OCI-LY7 (cell line): ENCODE measurements at regions not wholly inside any gene's neighbourhood (a gene's known extent, or its start where the extent isn't known, plus 50 kb on each side); places are given as distances from the start of the nearest gene placed in this dataset.

Experiments used
- BruUV-seq: library from RNA; stranded (reverse); fragments of 400-500 nt; replicated peaks from 2 replicates; lab custom pipeline; 2021; lab: Mats Ljungman, UMichigan
- CTCF ChIA-PET: fragments of 300-600 bp; sonication (Branson Sonifier 250); formaldehyde crosslinking; loops from one replicate; lab custom pipeline; 2022; ENCODE audit warnings: antibody characterized with exemption; ENCODE audit not compliant: unreplicated experiment; lab: Charles Lee
- POLR2A ChIA-PET: fragments of 300-600 bp; sonication (Branson Sonifier 250); formaldehyde crosslinking; loops from one replicate; lab custom pipeline; 2022; ENCODE audit warnings: antibody characterized with exemption; lab: Charles Lee
- DNase-seq: peaks from one replicate; pipeline ENCODE4 v3.0.0-alpha.2; 2015; ENCODE audit warnings: low spot score
- H2AFZ ChIP-seq: fragments of 200-600 bp; sonication (generic), shearing (Covaris generic); 2 replicates; pipeline ENCODE4 v1.6.1; 2014; ENCODE audit warnings: mild to moderate bottlenecking, antibody characterized with exemption, low read length, moderate library complexity
- H3K27ac ChIP-seq: fragments of 200-600 bp; sonication (generic); 2 replicates; pipeline ENCODE4 v1.5.1; 2014; ENCODE audit warnings: mixed run types, low read depth, mild to moderate bottlenecking, moderate library complexity, low read length, inconsistent platforms; ENCODE audit not compliant: poor library complexity, severe bottlenecking
- H3K36me3 ChIP-seq: fragments of 200-600 bp; sonication (generic); 2 replicates; pipeline ENCODE4 v1.6.1; 2014; ENCODE audit warnings: mild to moderate bottlenecking, antibody characterized with exemption, low read length, moderate library complexity, mixed read lengths; ENCODE audit not compliant: insufficient read depth
- H3K4me1 ChIP-seq: fragments of 200-600 bp; sonication (generic); 2 replicates; pipeline ENCODE4 v1.5.1; 2014; ENCODE audit warnings: mild to moderate bottlenecking, low read length; ENCODE audit not compliant: insufficient read depth, poor library complexity, severe bottlenecking
- H3K4me2 ChIP-seq: fragments of 200-600 bp; sonication (generic); 2 replicates; pipeline ENCODE4 v1.6.1; 2014; ENCODE audit warnings: mild to moderate bottlenecking, low read length
- H3K4me3 ChIP-seq: fragments of 200-600 bp; sonication (generic); 2 replicates; pipeline ENCODE4 v1.5.1; 2014; ENCODE audit warnings: mild to moderate bottlenecking, low read depth, low read length; ENCODE audit not compliant: poor library complexity, severe bottlenecking
- H3K79me2 ChIP-seq: fragments of 200-600 bp; sonication (generic); 2 replicates; pipeline ENCODE4 v1.6.1; 2016; ENCODE audit warnings: low read depth, mild to moderate bottlenecking, low read length, moderate library complexity, mixed read lengths; ENCODE audit not compliant: insufficient read depth
- H3K9me2 ChIP-seq: fragments of 200-600 bp; sonication (generic); 2 replicates; pipeline ENCODE4 v1.6.1; 2016; ENCODE audit warnings: mild to moderate bottlenecking, low read length, mixed read lengths; ENCODE audit not compliant: insufficient read depth
- H3K9me3 ChIP-seq: fragments of 200-600 bp; sonication (generic); 2 replicates; pipeline ENCODE4 v1.6.1; 2014; ENCODE audit warnings: mild to moderate bottlenecking, mixed run types, low read length, mixed read lengths
- H4K20me1 ChIP-seq: fragments of 200-600 bp; sonication (generic); 2 replicates; pipeline ENCODE4 v1.6.1; 2014; ENCODE audit warnings: mild to moderate bottlenecking, antibody characterized with exemption, low read length, moderate library complexity, mixed read lengths; ENCODE audit not compliant: insufficient read depth
- EZH2phosphoT487 ChIP-seq: fragments of 200-600 bp; sonication (generic); IDR thresholded peaks from 2 replicates; pipeline ENCODE4 v1.6.1; 2018; ENCODE audit warnings: low read depth, borderline replicate concordance, mild to moderate bottlenecking, mixed run types, antibody characterized with exemption, low read length, moderate library complexity, mixed read lengths
- intact Hi-C: fragments of 100-400 bp; cut with micrococcal nuclease; formaldehyde crosslinking; loops from one replicate; pipeline ENCODE4 v1.10.0; 2022; ENCODE audit not compliant: unreplicated experiment
- TF ChIP-seq, protein P1 (sequence below): fragments of 200-600 bp; sonication (generic); conservative IDR thresholded peaks from 2 replicates; pipeline ENCODE4 v1.5.1; 2014; ENCODE audit warnings: mild to moderate bottlenecking, antibody characterized with exemption, low read length, moderate library complexity, mixed read lengths

DNA sequence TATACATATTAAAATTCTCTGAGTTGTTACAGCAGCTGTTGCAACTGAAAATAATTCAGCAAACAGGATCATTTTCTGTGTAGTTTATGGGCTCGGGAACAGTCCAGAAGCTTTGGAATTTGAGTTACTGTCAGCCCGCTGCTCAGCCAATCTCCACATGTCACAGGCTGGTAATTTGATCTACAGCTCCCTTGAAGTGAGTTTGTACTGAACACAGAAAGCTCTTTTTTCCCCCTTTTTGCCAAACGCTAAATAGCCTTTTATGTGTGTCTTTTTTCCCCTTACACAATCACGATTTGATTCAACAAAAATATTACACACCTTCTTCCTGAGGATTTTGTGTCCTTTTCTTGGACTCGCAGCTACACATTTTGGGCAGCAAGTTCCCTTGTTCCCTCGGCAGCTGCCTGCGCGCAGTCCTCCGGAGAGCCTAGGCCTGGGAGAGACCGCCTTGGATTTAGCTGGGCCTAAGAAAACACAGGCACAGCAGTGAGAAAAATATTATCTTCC lies 371.4 kb downstream of the KCNRG start:
- Histone ChIP-seq H3K4me3 (no peak overlapping the region), H3K4me2 (peak overlapping the region; percentile 60), H4K20me1 (no peaks in the 10 kb centered on the region), H3K36me3 (no peaks in the 10 kb centered on the region; the same call in 1 of the 2 replicates), H3K9me3 (peaks cover 5% of the 10 kb centered on the region; the same call in 1 of the 2 replicates), H3K9me2 (no peaks in the 10 kb centered on the region), H2AFZ (peak overlapping the region; percentile 86; the same call in 1 of the 2 replicates), H3K79me2 (no peaks in the 10 kb centered on the region), H3K27ac (no peak overlapping the region), H3K4me1 (peaks cover 17% of the 10 kb centered on the region)
- intact Hi-C loops: loop anchor here (5.0 to 10.0 kb wide), 2 partner anchors 79 to 418 kb away; no protein-coding TSS in a partner anchor
- CTCF ChIA-PET: interaction anchor here (0.5 to 1.2 kb wide), 2 partner anchors 16 to 60 kb away, joined by 3 read pairs; no protein-coding TSS in a partner anchor
- POLR2A ChIA-PET: interaction anchor here (0.5 to 1.5 kb wide), 6 partner anchors 9 to 388 kb away, joined by 3 to 10 read pairs (median 4); no protein-coding TSS in a partner anchor
- BruUV-seq: no TSS peak
- DNase-seq: no peak
- no peak for TF ChIP-seq EZH2phosphoT487
- TF ChIP-seq, protein P1, sequence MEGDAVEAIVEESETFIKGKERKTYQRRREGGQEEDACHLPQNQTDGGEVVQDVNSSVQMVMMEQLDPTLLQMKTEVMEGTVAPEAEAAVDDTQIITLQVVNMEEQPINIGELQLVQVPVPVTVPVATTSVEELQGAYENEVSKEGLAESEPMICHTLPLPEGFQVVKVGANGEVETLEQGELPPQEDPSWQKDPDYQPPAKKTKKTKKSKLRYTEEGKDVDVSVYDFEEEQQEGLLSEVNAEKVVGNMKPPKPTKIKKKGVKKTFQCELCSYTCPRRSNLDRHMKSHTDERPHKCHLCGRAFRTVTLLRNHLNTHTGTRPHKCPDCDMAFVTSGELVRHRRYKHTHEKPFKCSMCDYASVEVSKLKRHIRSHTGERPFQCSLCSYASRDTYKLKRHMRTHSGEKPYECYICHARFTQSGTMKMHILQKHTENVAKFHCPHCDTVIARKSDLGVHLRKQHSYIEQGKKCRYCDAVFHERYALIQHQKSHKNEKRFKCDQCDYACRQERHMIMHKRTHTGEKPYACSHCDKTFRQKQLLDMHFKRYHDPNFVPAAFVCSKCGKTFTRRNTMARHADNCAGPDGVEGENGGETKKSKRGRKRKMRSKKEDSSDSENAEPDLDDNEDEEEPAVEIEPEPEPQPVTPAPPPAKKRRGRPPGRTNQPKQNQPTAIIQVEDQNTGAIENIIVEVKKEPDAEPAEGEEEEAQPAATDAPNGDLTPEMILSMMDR: no peak

DNA sequence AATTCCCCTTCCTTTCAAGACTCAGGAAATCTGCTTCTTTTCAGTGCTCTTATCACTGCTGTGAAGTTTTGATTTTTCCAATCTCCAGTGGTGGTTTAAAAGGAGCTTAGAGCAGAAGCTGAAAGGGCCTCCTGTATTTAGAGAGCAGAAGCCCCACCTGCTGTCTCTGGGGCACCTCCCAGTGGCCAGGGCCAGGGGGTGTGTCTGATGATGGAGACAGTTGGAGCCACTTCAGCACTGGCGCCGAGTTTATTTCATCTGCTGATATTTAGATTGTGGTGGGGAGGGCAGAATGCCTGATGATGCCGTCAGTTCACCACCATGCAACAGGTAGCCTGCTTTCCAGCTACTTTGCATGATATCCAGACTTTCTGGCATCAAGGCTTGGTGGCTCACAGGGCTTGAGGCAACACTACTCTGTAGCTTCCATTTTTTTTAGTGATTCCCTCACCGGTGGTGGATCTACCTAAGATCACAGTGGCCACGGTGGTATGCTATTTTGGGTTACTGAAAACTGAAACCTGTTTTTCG lies 371.9 kb downstream of the KCNRG start:
- H2AFZ ChIP-seq: peak overlapping the region; percentile 86
- H3K4me3 ChIP-seq: peak overlapping the region; percentile 31
- H4K20me1 ChIP-seq: no peaks in the 10 kb centered on the region
- CTCF ChIA-PET: interaction anchor here (1.2 kb wide), 1 partner anchor 17 kb away, joined by 3 read pairs; no protein-coding TSS in a partner anchor
- DNase-seq: peak; percentile 75
- H3K4me2 ChIP-seq: peak overlapping the region; percentile 60
- no TSS peak for BruUV-seq
- H3K9me3 ChIP-seq: no peaks in the 10 kb centered on the region
- POLR2A ChIA-PET: interaction anchor here (0.5 to 1.5 kb wide), 6 partner anchors 9 to 389 kb away, joined by 3 to 10 read pairs (median 4); no protein-coding TSS in a partner anchor
- no peaks in the 10 kb centered on the region for H3K79me2 ChIP-seq
- H3K27ac ChIP-seq: no peak overlapping the region
- H3K9me2 ChIP-seq: no peaks in the 10 kb centered on the region
- H3K4me1 ChIP-seq: peaks cover 17% of the 10 kb centered on the region
- intact Hi-C loops: loop anchor here (5.0 to 10.0 kb wide), 2 partner anchors 80 to 418 kb away; no protein-coding TSS in a partner anchor
- TF ChIP-seq, protein P1: peak; percentile 79
- no peak for TF ChIP-seq EZH2phosphoT487
- H3K36me3 ChIP-seq: no peaks in the 10 kb centered on the region; the same call in 1 of the 2 replicates
